ENCODE measurements at regions not wholly inside any gene's neighbourhood (a gene's known extent, or its start where the extent isn't known, plus 50 kb on each side); places are given as distances from the start of the nearest gene placed in this dataset.
A peak's percentile ranks its signal among the peaks of the same experiment; 100 is the strongest.

DNA sequence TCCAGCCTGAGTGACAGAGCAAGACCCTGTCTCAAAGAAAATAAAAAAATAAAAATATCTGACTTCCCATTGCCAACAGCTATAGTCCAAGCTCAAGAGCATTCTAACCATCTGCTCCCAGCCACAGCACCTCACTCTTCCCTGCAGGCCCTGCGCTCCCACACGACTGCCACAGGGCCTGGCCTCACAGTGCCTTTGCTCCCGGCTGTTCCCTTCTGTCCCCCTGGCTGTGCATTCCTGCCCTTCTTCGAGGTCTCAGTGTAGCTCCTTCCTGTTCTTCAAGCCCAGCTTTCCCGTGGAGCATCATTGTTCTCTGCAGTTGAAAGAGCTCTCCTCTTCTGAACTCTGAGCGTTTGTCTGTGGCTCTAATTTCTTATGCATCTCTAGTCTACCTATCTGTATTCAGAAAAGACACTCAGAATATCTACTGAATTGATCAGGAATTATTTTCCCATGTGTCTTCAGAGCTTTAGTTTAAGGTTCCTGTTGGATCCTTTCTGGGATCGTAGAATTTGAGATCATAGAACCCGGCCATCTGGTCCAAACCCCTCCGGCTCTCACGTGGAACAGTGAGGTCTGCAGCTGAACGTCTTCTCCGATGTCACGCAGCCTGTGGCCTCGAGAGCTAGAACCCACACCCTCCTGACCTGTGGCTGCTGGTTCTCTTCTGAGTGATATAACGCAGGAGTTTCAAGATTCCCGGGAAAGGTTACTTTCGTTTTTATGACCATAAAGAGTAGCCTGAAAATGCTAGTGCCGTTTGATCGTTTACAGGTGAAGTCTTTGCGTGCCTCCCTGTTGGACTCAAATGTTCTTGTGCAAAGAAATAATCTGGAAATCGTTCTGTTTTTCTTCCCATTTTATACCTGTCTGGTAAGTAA is 54.4 kb downstream of the DOP1B start:
- no TSS peak for BruUV-seq (replicated peaks)
- Histone ChIP-seq H3K36me3 (ENCODE audit: control insufficient read depth, insufficient read depth, low read length) (no peaks in the 10 kb centered on the region), H3K27ac (ENCODE audit: extremely low read depth, low read depth, low read length) (no peak overlapping the region), H3K9me3 (replicated peaks; ENCODE audit: control insufficient read depth, insufficient read depth, low read depth, low read length) (no peaks in the 10 kb centered on the region), H3K9ac (ENCODE audit: insufficient read depth in 1 of 2, low read depth in 2 of 2, low read length in 2 of 2) (no peak overlapping the region; a peak in 1 of 4 replicates), H3K4me2 (ENCODE audit: insufficient read depth, low read length) (no peak overlapping the region), H3K79me2 (ENCODE audit: control insufficient read depth, insufficient read depth, low read length) (no peaks in the 10 kb centered on the region), H2AFZ (ENCODE audit: low read depth, low read length) (no peak overlapping the region), H4K20me1 (replicated peaks; ENCODE audit: control insufficient read depth, insufficient read depth, low read length) (peaks cover 13% of the 10 kb centered on the region; the same call in 1 of the 2 replicates), H3K9me1 (ENCODE audit: control insufficient read depth, insufficient read depth, low read length) (no peaks in the 10 kb centered on the region), H3K27me3 (ENCODE audit: control insufficient read depth in 2 of 2, insufficient read depth in 2 of 2, low read length in 2 of 2) (peaks cover 32 to 60% of the 10 kb centered on the region in 2 experiments), H3K4me1 (replicated peaks in 1 of 2; ENCODE audit: control insufficient read depth in 2 of 2, insufficient read depth in 2 of 2, low read length in 2 of 2) (no peaks in the 10 kb centered on the region), H3K4me3 (no peak overlapping the region)
- in situ Hi-C loops (cut with MboI) (loop anchor here (5.0 kb wide), 1 partner anchor 59 kb away; no protein-coding TSS in a partner anchor), intact Hi-C loops (cut with micrococcal nuclease) (no loop called here)
- ChIA-PET POLR2A (interaction anchor here (0.5 to 1.1 kb wide), 4 partner anchors 8 to 133 kb away, joined by 3 to 6 read pairs (median 3); no protein-coding TSS in a partner anchor), CTCF (ENCODE audit: low intra/inter-chr PET ratio) (interaction anchor here (2.1 to 3.2 kb wide), 3 partner anchors 58 to 86 kb away, joined by 7 to 31 read pairs (median 21); no protein-coding TSS in a partner anchor)
- no peak for DNase-seq (ENCODE audit: extremely low read depth in 1 of 4, low spot score in 3 of 4)
- FAIRE-seq: no peak
- no peak for ATAC-seq
- 4% methylated on average over 21 of the region's 21 CpGs for WGBS (ENCODE audit: insufficient coverage, low coverage, missing lambda C conversion rate)
- no peak for TF ChIP-seq ZNF830 (CRISPR knock-in tag; IDR thresholded peaks at IDR 0.05)
- TF ChIP-seq MYNN (IDR thresholded peaks at IDR 0.05): no peak
- TF ChIP-seq MYNN (CRISPR knock-in tag; IDR thresholded peaks at IDR 0.05): no peak
- TF ChIP-seq ZFP36 (IDR thresholded peaks at IDR 0.05; ENCODE audit: low read depth, low read length, partially characterized antibody): peak; percentile 8
- peak; percentile 65 for TF ChIP-seq CBX8 (IDR thresholded peaks at IDR 0.05; ENCODE audit: borderline replicate concordance, extremely low read depth, low read depth, low read length, poor library complexity, severe bottlenecking)
- no peak for TF ChIP-seq TSC22D4 (tag; IDR thresholded peaks at IDR 0.05)

Data from K562 (cell line).